22Rv1 (cell line): ENCODE measurements at regions not wholly inside any gene's neighbourhood (a gene's known extent, or its start where the extent isn't known, plus 50 kb on each side); places are given as distances from the start of the nearest gene placed in this dataset.

Source experiments
- CTCF ChIP-seq: fragments of 450-650 bp; IDR thresholded peaks from 2 replicates; pipeline ENCODE4 v1.5.1; 2017; ENCODE audit warnings: mild to moderate bottlenecking
- ZFX ChIP-seq: fragments of 450-650 bp; IDR thresholded peaks from 2 replicates; pipeline ENCODE4 v1.6.1; 2017; ENCODE audit warnings: antibody characterized with exemption, borderline replicate concordance

- TF ChIP-seq CTCF (no peak), ZFX (no peak)
These were observed 71.3 kb downstream of the MYL12B start for GRCh38 chr18:3333056-3333720.
